ENCODE measurements at regions not wholly inside any gene's neighbourhood (a gene's known extent, or its start where the extent isn't known, plus 50 kb on each side); places are given as distances from the start of the nearest gene placed in this dataset.

GRCh38 chr18:41126541-41127235 is 828.3 kb upstream of the PIK3C3 start:
- intact Hi-C loops (cut with DNase I; ENCODE audit: low total_unique reads), result no loop called here

DNA sequence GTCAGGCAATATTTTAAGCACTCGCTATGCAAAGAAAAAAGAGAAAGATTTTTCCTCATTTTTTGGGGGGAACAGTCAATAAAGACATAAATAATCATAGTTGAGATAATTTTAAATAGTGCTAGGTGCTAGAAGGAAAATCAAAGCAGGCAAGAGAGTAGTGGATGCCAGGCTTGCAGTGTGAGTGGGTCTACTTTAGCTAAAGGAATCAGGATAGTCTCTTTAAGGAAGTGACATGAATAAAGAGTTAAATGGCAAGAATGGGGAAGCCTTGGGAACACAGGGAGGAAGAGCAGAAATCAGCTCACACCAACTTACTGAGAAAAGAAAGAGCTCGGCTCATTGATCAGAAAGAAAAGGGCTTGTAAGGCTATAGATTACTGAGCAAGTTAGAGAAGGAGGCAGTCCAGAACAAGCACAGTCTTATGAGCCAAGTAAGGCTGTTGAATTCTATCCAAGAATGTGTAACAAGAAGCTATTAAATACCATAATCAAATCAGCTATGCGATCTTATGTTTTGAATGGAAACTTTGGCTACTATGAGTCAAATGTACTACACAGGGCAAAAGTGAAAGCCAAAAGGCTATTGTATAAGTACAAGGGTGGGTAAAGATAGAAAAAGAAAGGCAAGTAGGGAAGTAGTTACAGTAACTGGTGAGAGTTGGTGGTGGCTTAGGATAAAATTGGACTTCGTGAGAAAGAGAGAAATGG is 833.8 kb upstream of the PIK3C3 start:
- no peak for TF ChIP-seq CTCF (IDR thresholded peaks at IDR 0.05)
- no peaks in the 10 kb centered on the region for H3K9me3 ChIP-seq
- no peaks in the 10 kb centered on the region for H3K27me3 ChIP-seq
- intact Hi-C loops (cut with DNase I; ENCODE audit: low total_unique reads), result no loop called here
- no peaks in the 10 kb centered on the region for H3K4me1 ChIP-seq
- no peak for DNase-seq
- no peak overlapping the region for H3K4me3 ChIP-seq
- H3K27ac ChIP-seq, result no peak overlapping the region
- no peaks in the 10 kb centered on the region for H3K36me3 ChIP-seq (ENCODE audit: low read depth, missing control alignments)
- WGBS, 2 donors, result 72 to 75% methylated on average over 4 of the region's 4 CpGs

More at GRCh38 chr18:41126541-41127235, 828.3 kb upstream of the PIK3C3 start:
- H3K4me1 ChIP-seq, result no peaks in the 10 kb centered on the region
- H3K27me3 ChIP-seq, result no peaks in the 10 kb centered on the region
- 50 to 52% methylated on average over 2 of the region's 2 CpGs for WGBS, 2 donors
- no peak overlapping the region for H3K27ac ChIP-seq
- H3K4me3 ChIP-seq, result no peak overlapping the region
- H3K9me3 ChIP-seq, result no peaks in the 10 kb centered on the region
- DNase-seq, result no peak
- TF ChIP-seq CTCF (IDR thresholded peaks at IDR 0.05), result no peak
- no peak for TF ChIP-seq POLR2A (IDR thresholded peaks at IDR 0.05)
- no peaks in the 10 kb centered on the region for H3K36me3 ChIP-seq (ENCODE audit: low read depth, missing control alignments)

- no peak for DNase-seq
- TF ChIP-seq CTCF (IDR thresholded peaks at IDR 0.05), result no peak
- TF ChIP-seq POLR2A (IDR thresholded peaks at IDR 0.05), result no peak
- 42 to 52% methylated on average over 3 of the region's 3 CpGs for WGBS, 2 donors
These were observed 836.0 kb upstream of the PIK3C3 start for GRCh38 chr18:41119031-41119430.

DNA sequence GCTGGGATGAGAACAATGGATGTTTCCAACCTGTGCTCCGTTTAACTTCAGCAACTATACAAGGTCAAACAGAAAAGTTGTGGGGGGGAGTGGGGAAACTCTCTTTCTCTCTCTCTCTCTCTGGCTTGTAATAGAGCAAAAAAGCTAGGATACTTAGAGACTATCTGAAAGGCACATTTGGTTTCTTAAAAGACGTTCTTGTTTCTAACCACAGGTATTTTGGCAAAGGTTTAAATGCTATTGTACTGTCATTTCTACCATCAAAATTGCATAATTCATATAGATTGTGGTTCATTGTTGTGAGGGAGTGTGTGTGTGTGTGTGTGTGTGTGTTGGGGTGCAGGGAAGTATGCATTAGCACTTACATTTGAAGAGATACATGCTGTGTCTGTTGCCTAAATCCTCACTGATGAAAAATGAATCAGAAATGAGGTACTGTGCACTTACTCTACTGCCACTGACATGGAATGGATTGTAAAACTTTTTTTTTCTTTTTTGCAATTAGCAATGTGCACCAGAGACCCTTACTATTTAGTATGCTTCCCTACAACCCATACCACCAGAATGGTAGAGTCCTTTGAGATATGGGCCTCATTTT is 841.0 kb upstream of the PIK3C3 start:
- intact Hi-C loops (cut with DNase I; ENCODE audit: low total_unique reads), result no loop called here
- DNase-seq, result no peak
- TF ChIP-seq POLR2A (IDR thresholded peaks at IDR 0.05) (no peak), CTCF (IDR thresholded peaks at IDR 0.05) (no peak)
- no peaks in the 10 kb centered on the region for H3K9me3 ChIP-seq
- no peaks in the 10 kb centered on the region for H3K4me1 ChIP-seq
- WGBS, 2 donors, result 18 to 29% methylated on average over 2 of the region's 2 CpGs
- H3K36me3 ChIP-seq (ENCODE audit: low read depth, missing control alignments), result no peaks in the 10 kb centered on the region
- H3K27ac ChIP-seq, result no peak overlapping the region
- H3K27me3 ChIP-seq, result no peaks in the 10 kb centered on the region
- no peak overlapping the region for H3K4me3 ChIP-seq

More at GRCh38 chr18:41119031-41119430, 836.0 kb upstream of the PIK3C3 start:
- Histone ChIP-seq H3K27me3 (no peaks in the 10 kb centered on the region), H3K27ac (no peak overlapping the region), H3K36me3 (ENCODE audit: low read depth, missing control alignments) (no peaks in the 10 kb centered on the region), H3K4me3 (no peak overlapping the region), H3K9me3 (no peaks in the 10 kb centered on the region), H3K4me1 (no peaks in the 10 kb centered on the region)
- intact Hi-C loops (cut with DNase I; ENCODE audit: low total_unique reads), result no loop called here

All from testis (tissue), 2 donors.